NCI-H2171 (cell line): ENCODE measurements at regions not wholly inside any gene's neighbourhood (a gene's known extent, or its start where the extent isn't known, plus 50 kb on each side); places are given as distances from the start of the nearest gene placed in this dataset.

Source experiments
- DNase-seq: peaks from one replicate; lab custom pipeline; 2025; lab: John Stamatoyannopoulos, UW

DNA sequence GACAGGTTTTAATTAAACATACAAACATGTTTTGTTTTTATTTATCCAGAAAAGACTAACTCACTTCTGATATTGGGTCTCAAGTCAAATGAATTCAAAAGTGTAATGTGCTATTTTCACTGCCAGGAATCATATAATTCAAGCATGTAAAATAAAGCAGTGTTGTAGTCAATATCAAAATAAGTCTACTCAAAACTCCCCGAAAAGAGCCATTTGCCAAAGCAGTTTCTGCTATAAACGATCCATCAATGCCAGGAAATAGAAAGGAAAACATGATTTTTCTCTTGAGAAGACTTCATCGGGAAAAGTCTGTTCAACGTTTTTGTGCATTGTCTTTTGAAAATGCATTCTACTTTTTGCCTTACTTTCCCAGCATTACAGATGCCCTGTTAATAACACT is 633.3 kb downstream of the FAT4 start:
- no peak for DNase-seq

DNA sequence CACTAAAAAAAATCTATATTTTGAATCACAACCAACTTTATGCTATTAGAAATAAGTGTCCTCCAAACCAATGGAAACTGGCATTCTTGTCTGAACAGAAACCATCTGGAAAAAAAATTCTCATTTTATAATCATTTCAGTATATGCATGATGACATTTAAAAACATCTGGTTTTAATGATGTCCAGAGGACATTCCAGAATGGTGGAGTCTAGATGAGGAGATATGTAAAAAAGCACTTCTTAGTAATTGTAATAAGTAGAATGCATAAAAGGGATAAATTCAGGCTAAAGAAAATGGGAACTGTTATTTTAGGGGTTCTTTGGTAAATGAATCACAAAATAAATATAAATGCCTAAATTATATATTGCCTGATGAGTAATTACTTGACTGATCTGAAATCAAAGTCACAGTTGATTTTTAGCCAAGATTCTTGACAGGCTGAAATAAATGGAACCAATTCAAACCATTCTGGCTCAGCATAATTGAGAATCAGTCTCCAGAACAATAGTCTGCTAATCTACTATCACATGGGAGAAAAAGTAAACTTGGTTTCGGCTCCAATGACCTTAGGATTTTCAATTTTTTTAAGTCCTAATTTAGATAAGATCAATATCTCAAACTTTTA is 636.6 kb downstream of the FAT4 start:
- no peak for DNase-seq

GRCh38 chr4:125952631-125953030 is 637.9 kb downstream of the FAT4 start:
- DNase-seq = no peak

DNA sequence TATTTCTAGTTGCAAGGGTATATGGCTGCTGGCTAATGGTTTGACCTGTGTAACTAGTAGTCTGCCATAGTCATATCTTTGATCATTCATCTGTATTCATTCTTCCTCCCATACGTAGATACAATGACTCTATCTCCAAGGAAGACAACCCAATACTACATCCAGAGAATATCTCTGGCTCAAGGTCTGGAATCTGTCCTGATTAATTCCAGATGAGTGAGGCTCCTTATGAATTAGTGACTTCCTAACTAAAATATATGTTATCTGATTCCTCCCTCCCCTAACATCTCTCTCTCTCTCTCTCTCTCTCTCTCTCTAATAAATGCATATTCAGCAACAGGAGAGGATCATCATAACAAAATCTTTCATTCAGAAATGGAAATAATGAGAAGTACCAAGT is 641.5 kb downstream of the FAT4 start:
- DNase-seq = no peak

- DNase-seq = no peak
These were observed 643.8 kb downstream of the FAT4 start for GRCh38 chr4:125958519-125958918.

- DNase-seq = no peak
These were observed 646.9 kb downstream of the FAT4 start for GRCh38 chr4:125961626-125962025.

DNA sequence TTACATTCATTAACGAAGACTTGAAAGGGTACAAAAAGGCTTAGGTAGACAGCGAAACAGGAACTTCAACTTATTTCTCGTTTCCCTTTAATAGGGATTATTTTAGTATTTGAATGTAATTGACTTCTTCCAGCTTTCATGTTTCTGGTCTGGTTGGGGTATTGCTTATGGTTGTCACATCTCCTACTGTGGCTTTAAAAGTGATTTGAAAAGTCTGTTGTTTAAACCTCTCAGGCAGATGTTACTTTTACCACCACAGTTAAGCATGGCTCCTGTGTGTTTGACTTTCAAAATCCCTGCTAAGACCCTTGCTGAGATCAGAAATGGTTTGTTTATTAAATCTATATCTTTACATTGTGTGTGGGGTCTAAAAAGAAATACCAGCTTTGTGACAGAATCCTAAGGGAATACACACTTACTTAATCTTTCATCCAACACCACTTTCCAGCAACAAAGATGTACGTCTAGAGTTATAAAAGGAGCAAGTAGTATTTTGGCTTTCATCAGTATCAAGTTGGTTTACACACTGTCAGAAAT is 661.2 kb downstream of the FAT4 start:
- DNase-seq = no peak

DNA sequence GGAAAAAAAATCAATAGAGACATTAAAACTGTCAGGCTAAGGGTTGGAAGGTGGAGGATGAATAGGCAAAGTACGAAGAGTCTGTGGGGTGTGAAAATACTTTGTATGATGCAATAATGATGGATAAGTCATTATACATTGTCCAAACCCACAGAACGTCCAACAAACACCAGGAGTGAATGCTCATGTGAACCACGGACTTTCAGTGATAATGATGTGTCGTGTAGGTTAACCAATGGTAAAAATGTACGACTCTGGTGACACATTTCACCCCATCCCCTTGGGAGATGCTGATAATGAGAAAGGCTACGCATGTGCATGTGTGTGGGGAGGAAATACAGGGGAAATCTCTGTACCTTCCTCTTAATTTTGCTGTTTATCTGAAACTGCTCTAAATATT is 665.2 kb downstream of the FAT4 start:
- no peak for DNase-seq

DNA sequence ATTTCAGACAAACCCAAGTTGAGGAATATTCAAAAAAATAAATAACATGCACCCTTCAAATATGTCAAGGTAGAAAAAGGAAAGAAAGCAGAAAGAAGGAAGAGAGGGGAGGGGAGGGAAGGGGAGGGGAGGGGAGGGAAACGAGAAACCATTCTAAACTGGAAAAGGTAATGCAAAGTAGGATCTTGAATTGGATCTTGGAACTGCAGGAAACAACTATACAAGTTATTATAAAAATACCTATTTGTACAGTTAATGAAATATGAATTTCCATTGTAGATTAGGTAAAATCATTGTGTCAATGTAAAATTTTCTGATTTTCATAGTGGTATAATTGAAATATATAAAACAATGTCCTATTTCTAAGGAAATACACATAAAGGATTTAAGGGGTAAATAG is 668.4 kb downstream of the FAT4 start:
- DNase-seq = no peak

DNA sequence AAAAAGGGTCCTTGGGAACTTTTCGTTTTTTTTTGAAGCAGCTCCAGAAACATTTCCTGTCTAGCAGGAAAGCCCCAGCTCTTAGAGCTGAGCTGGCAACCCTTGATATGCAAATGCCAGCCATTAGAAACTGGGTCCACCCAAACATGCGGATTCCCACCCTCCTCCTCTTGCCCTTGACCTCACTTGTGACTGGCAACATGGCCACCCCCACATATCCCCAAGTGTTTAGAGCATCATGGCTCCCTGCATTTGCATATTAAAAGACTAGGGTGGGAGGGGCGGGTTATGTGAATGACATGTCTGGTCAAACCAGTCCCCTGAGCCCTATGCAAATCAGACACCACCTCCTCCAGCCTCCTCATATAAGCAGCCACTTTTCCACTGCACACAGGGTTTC is 671.1 kb downstream of the FAT4 start:
- DNase-seq = no peak

- DNase-seq = no peak
These were observed 671.6 kb downstream of the FAT4 start for GRCh38 chr4:125986307-125986706.

DNA sequence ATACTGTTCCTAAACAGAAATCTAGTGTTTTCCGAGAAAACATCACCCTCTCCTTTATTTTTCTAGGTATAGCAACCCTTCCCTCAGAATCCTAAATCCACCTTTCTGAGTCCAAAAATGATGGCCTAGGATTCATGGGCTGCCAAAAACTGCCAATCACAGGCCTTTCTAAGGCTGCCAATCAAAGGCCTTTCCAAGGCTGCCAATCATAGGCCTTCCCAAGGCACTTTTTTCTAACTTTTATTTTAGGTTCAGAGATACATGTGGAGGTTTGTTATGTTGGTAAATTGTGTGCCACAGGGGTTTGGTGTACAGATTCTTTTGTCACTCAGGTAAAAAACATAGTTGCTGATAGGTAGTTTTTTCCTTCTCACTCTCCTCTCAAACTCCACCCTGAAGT is 673.7 kb downstream of the FAT4 start:
- no peak for DNase-seq

DNA sequence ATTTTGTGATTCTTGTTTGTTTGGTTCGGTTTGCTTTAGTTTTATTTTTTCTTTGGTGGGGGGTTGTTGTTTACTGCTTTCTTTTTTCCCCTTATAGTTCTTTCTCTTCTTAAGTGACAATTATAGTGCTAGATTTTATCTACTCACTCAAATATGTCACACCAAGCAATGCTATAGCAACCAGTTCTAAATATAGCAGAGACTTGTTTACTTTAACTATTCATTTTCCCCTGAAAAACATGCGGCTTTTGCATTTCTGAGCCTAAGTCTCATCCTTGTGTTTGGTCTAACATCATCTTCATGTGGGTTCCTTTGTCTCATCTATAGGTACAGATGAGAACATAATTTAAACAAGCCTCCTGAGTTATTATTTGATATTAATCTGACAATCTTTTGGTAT is 676.6 kb downstream of the FAT4 start:
- no peak for DNase-seq

- DNase-seq = no peak
These were observed 678.1 kb downstream of the FAT4 start for GRCh38 chr4:125992891-125993290.

DNA sequence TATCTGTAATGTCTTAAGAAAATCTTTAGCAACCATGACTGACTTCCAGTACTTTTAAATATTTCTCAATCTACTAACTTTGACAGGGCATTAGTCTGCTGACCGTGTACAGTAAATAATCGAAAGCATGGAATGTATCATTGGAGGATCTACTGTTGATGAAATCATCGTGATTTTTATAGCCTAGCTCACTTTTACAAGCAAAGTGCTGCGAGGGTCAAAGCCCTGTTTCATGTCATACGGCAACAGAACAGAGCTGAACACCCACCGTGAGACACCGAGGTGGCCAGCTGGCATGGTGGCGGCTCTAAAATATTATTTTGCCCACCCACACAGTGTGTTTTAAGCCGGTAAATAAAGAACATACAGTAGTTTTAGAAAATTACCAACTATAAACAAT is 679.3 kb downstream of the FAT4 start:
- no peak for DNase-seq

DNA sequence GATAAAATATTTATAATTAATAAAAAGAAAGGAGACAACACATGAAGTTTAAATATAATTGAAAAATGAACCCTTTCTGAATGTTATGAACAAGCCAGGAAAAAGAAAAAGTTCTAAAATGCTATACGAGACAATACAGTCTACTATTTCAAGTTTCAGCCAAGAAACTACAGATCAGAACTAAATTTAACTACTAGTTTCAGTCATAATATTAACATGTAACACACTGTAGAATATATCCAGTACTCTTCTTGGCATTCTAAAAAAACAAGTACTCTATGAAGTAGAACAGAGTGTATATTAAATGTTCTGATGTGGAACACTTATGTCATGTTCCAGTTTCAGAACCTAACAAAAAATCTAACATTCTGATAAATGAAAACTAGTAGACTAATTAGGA is 679.7 kb downstream of the FAT4 start:
- no peak for DNase-seq

- no peak for DNase-seq
These were observed 690.2 kb downstream of the FAT4 start for GRCh38 chr4:126004941-126005340.

GRCh38 chr4:126007142-126007541 is 692.4 kb downstream of the FAT4 start:
- DNase-seq = no peak

DNA sequence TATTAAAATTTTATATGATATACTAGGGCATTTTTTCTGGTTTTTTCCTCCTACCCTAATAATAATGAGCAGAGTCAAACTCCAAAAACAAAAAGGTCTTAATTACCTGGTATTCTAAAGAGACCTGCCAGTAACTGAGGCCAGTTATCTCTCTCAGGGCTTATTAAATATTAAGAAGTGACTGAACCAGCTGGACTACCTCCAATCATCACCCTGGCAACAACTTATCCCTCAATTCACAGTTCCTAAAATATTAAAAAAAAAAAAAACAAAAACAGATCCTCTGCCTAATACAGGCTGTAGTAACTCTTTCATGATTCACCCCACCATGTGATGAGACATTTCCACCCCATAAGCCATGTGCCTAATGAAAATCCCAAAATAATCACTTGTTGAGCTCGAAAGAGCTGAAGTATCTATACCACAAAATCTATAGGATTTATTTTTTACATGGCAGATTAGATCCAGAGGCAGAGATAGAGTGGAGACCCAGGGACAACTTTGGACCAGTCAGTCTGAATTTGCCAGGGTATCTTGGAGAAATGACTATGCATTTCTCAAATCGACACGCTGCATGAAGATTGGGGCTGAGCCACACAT is 698.0 kb downstream of the FAT4 start:
- DNase-seq = no peak

- no peak for DNase-seq
These were observed 703.5 kb downstream of the FAT4 start for GRCh38 chr4:126018274-126018673.

GRCh38 chr4:126023896-126024295 is 709.1 kb downstream of the FAT4 start:
- DNase-seq = no peak

DNA sequence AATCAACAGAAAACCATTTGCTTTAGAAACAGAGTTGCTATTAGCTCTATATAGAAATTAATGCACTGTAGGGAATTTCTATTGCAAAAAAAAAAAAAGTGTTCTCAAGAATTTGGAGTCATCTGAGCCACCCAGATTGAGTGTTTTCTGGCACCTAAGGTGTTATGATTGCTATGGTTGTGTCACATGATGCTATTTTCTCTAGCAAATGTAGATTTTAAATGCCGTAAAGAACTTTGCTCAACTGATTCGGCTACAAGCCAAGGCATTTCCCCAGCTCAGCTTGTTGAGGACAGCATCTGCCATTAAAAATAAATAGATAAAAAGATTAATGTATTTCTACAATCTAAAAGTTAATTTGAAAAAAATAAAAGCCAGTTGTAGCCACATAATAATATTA is 712.8 kb downstream of the FAT4 start:
- DNase-seq = no peak

DNA sequence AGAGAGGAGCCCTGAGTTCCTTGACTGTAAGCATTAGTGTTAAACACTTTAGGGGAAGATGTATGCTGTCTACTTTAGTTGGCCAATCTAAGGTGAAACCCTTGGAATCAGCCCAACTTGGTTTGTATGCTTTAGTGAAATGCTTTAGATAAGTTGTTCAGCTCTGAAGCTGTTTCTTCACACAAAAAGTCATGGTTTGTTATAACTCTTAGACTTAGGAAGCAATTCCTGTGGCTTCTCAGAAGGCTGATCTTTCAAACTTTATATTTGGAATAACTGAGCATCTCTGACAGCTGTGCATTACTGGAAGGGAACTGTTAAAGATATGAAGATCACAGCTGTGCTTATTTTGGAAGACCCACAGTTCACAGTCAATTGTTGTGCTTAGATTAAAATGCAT is 714.1 kb downstream of the FAT4 start:
- no peak for DNase-seq

GRCh38 chr4:126037231-126037630 is 722.5 kb downstream of the FAT4 start:
- no peak for DNase-seq
